GM12864 (cell line): ENCODE measurements at regions not wholly inside any gene's neighbourhood (a gene's known extent, or its start where the extent isn't known, plus 50 kb on each side); places are given as distances from the start of the nearest gene placed in this dataset.

Experiments used
- DNase-seq: peaks from one replicate; pipeline ENCODE4 v3.0.0-alpha.2; 2011; ENCODE audit warnings: low read depth
- H3K4me3 ChIP-seq: 2 replicates; pipeline ENCODE4 v1.5.1; 2011; ENCODE audit warnings: mild to moderate bottlenecking, low read depth, low read length, control low read depth
- TF ChIP-seq, protein P1 (sequence below): IDR thresholded peaks from 2 replicates; pipeline ENCODE4 v1.5.1; 2011; ENCODE audit warnings: low read depth, mild to moderate bottlenecking, moderate library complexity, low read length, control low read depth, inconsistent platforms; ENCODE audit errors: missing control alignments

DNA sequence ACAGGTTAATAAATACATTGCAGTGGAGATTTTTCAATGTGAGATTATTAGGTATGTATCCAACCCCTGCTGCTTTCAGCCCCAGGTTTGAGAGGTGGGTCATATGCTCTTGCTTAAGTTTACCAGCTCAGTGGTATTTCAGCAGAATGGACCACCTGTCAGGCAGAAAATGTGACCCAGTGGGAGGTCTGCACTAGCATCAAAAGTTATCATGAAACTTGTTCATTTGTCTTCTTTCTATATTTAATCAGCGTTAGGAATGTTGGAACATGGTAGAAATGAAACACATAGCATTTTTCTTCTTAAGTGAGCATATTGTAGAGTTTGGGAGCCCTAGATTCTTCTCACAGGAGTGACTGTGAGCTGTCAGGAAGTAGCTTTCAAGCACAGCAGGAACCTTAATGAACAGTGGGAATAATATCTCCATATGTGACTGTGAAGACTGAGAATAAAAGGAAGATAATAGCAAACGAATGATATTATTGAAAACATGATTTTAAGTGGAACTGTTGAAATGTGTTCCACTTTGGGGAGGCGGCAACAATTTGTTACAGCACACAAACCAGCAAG is 596.9 kb upstream of the CDH6 start:
- no peak for DNase-seq
- no peak overlapping the region for H3K4me3 ChIP-seq
- TF ChIP-seq, protein P1, sequence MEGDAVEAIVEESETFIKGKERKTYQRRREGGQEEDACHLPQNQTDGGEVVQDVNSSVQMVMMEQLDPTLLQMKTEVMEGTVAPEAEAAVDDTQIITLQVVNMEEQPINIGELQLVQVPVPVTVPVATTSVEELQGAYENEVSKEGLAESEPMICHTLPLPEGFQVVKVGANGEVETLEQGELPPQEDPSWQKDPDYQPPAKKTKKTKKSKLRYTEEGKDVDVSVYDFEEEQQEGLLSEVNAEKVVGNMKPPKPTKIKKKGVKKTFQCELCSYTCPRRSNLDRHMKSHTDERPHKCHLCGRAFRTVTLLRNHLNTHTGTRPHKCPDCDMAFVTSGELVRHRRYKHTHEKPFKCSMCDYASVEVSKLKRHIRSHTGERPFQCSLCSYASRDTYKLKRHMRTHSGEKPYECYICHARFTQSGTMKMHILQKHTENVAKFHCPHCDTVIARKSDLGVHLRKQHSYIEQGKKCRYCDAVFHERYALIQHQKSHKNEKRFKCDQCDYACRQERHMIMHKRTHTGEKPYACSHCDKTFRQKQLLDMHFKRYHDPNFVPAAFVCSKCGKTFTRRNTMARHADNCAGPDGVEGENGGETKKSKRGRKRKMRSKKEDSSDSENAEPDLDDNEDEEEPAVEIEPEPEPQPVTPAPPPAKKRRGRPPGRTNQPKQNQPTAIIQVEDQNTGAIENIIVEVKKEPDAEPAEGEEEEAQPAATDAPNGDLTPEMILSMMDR = no peak

DNA sequence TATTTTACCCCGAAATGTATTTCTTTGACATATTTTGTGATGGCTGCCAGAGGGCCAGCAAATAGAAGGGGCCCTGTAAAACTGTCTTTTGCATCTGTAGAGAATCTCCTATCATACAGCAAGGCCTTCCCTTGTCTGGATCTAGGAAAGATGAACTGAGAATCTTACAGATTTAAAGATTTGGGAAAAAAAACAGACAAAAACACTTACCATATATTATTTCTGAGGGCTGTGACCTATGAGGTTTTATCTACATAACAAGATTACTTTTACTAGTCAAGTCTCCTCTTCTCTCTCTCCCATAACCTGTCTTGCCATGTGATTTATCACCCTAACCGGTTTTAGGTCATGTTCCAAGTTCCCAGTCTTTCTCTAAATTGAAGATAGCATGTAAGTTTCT is 599.2 kb upstream of the CDH6 start:
- DNase-seq = no peak
- TF ChIP-seq, protein P1 = no peak
- H3K4me3 ChIP-seq = no peak overlapping the region

DNA sequence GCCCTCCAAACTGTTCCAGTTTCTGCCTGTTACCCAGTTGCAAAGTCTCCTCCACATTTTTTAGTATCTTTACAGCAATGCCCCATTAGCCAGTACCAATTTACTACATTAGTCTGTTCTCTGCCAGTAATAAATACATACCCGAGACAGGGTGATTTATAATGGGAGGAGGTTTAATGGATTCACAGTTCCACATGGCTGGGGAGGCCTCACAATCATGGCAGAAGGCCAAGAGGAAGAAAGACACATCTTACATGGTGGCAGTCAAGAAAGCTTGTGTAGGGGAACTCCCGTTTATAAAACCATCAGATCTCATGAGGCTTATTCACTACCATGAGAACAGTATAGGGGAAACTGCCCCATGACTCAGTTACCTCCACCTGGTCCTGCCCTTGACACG is 600.7 kb upstream of the CDH6 start:
- TF ChIP-seq, protein P1 = no peak
- no peak overlapping the region for H3K4me3 ChIP-seq
- no peak for DNase-seq

DNA sequence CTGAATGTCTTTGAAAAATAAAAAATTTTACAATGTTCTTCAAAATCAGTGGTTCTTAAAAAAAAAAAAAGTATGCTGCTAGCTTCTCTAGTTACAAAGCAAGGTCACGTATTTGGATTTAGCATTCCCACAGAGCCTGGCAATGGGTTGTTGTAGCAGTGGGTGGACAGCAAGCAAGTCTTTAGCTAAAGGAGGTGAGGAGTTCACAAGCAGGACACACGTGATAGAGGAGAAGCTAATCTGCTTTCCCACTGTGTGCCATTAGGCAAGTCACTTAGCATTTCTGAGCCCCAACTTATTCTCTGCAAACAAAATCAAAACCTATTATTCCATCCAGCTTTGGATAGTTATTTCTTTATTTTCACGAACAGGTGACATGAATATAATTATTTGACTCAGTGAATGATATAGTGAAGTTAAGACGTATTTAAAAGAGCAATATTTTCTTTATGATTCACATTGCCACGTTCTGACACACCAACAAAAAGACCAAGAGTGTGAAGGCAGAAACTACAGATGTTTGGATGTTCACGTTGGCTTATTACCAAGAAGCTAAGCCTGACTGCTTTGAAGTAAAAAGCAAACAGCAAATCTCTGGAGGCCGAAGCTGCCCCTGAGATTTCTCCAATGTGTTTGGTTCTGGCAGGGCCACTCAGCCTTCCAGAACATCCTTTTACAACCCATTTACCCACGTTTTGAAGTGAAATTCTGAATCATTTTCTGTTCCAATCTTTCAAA is 612.1 kb upstream of the CDH6 start:
- DNase-seq = no peak
- TF ChIP-seq, protein P1 = no peak
- H3K4me3 ChIP-seq = no peak overlapping the region

DNA sequence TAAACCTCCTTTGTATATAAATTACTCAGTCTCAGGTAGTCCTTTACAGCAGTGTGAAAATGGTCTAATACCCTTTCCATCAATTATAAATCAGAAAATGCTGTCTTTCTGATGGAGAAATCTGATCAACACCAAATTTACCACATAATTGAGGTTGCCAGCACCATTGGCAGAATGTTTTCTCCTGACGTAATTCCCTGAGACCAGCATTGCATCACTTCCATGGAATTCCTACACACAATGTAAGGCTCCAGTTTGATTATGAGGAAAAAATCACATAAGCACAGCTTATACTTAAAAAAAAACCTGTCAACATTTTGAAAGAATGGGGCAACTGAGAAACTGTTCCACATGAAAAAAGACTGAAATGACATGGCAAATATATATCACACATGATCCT is 618.7 kb upstream of the CDH6 start:
- DNase-seq = no peak
- TF ChIP-seq, protein P1 = no peak
- no peak overlapping the region for H3K4me3 ChIP-seq

DNA sequence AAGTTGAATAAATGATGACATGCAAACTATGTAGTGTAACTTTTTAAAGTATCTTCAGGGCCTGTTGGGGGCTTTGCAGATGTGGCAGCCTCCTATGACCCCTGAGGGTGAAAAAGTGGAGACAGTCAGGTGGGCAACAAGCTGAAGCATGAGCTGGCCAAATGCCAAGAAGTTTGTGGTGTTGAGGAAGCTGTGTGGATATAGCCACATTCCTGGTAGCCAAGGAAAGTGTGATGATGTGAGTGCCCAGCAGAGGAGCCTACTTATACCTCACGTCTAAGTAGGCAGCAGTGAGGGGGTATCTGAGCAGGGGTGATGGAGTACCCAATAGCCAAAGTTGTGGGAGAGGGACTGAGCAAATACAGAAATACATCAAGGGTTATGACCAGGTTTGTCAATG is 621.2 kb upstream of the CDH6 start:
- H3K4me3 ChIP-seq = no peak overlapping the region
- no peak for DNase-seq
- TF ChIP-seq, protein P1 = no peak

DNA sequence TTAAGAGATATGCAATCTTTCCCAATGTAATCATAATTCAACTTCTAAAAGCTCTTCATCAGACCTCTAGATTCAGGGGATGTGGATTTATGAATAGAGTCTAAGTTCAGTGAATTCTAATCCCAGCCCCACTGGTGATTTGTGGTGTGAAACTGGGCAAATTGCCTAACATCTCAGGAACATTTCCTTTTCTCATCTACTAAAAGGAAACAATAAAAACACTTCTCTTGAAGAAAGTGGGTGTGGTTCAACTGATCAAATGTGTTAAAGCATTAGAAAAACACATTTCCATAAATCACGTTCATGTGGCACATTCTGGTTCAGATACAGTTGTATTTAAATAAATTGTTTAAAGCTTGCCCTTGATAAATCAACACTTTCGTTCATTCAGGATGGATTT is 631.7 kb upstream of the CDH6 start:
- H3K4me3 ChIP-seq = no peak overlapping the region
- DNase-seq = no peak
- TF ChIP-seq, protein P1 = no peak
